ENCODE measurements at regions not wholly inside any gene's neighbourhood (a gene's known extent, or its start where the extent isn't known, plus 50 kb on each side); places are given as distances from the start of the nearest gene placed in this dataset.

GRCh38 chr10:110433740-110434139, 64.0 kb upstream of the DUSP5 start:
- no peak for TF ChIP-seq GATA3 (IDR thresholded peaks at IDR 0.05; ENCODE audit: low read depth, low read length)
- TF ChIP-seq GATA2 (IDR thresholded peaks at IDR 0.05; ENCODE audit: low read depth, low read length) = no peak
